ENCODE measurements at regions not wholly inside any gene's neighbourhood (a gene's known extent, or its start where the extent isn't known, plus 50 kb on each side); places are given as distances from the start of the nearest gene placed in this dataset.

DNA sequence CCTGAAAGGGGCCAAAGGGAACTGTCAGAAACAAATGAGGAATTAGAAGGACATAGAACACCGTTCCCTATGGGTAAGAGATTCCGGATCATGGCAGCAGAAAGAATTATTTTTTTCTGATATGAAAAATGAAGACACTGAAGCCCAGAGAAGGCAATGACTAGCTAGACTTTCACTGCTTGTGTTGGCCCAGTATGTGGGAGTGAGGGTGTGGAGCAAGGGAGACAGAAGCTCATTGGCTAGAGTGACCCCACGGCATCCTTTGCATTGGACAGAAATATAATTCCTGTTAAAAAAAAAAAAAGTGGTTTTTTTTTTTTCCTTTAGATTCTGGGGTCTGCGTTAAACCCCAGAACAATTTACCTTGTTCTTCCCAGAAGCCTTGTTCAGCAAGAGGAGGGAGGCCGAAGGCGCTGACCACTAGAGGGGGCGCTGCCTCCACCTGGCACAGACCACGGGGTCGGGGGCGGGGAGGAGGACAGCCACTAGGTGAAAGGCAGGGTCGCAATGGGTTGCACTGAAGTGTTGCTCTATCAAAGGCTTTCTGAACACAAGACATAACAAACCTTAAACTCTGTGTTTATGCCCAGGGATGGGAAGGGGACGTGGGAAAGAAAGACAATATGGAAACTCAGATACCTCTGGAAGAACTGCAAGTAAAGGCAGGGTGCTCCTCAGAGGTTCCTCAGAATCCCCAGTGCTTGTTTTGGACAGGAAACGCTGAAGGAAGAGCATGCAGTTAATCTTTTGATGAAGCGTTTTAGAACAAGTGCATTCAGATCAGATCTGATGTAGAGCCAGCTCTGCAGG, 156.8 kb downstream of the KCNA5 start:
- TF ChIP-seq ZNF274 (IDR thresholded peaks at IDR 0.05; ENCODE audit: low read depth, low read length) (no peak), YY1 (IDR thresholded peaks at IDR 0.05; ENCODE audit: insufficient read depth, insufficient read length) (no peak), SUZ12 (IDR thresholded peaks at IDR 0.05; ENCODE audit: extremely low read depth, insufficient read depth, insufficient read length) (no peak)
